ENCODE measurements at regions not wholly inside any gene's neighbourhood (a gene's known extent, or its start where the extent isn't known, plus 50 kb on each side); places are given as distances from the start of the nearest gene placed in this dataset.

DNA sequence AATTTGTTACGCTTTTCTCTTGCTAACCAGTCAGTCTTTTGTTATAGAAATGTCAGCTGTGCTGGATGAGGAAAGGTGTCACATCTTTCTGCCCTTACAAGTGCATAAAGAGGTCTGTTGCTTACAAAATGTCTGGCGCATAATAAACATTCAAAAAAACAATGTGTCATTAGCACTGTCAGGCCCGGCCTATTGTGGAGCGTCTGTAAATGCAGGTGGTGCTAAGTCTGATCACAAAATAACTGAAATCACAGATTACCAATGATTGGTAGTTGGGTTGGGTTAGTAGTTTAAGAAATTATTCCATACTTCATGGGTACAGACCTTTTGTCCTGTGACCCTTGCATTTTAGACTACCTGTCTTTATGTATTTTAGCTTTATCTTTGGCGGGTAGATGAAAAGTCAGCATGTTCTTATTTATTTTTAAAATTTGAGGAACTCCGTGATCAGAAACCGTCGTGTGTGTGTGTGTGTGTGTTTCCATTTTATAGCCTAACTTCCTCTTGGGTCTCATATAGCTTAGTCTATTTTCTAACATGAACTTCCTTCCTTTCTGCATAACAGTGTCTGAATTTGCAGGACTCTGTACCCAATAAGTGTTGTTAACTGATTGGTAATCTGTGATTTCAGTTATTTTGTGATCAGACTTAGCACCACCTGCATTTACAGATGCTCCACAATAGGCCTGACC is 88.1 kb upstream of the IFNGR1 start:
- TF ChIP-seq POLR2A (IDR thresholded peaks at IDR 0.05) (no peak), EP300 (IDR thresholded peaks at IDR 0.05) (peak in 1 of 2 donors; percentile 47)
- TF ChIP-seq, protein P1, sequence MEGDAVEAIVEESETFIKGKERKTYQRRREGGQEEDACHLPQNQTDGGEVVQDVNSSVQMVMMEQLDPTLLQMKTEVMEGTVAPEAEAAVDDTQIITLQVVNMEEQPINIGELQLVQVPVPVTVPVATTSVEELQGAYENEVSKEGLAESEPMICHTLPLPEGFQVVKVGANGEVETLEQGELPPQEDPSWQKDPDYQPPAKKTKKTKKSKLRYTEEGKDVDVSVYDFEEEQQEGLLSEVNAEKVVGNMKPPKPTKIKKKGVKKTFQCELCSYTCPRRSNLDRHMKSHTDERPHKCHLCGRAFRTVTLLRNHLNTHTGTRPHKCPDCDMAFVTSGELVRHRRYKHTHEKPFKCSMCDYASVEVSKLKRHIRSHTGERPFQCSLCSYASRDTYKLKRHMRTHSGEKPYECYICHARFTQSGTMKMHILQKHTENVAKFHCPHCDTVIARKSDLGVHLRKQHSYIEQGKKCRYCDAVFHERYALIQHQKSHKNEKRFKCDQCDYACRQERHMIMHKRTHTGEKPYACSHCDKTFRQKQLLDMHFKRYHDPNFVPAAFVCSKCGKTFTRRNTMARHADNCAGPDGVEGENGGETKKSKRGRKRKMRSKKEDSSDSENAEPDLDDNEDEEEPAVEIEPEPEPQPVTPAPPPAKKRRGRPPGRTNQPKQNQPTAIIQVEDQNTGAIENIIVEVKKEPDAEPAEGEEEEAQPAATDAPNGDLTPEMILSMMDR (IDR thresholded peaks at IDR 0.05): no peak

Data from tibial nerve (tissue), 4 donors.